GM23338 (cell line): ENCODE measurements at regions not wholly inside any gene's neighbourhood (a gene's known extent, or its start where the extent isn't known, plus 50 kb on each side); places are given as distances from the start of the nearest gene placed in this dataset.

Experiments used
- ATAC-seq: fragments of 200-7000 bp; cut with Tn5 transposase; 3 replicates; pipeline ENCODE4 v1.9.1; 2020
- DNase-seq: peaks from one replicate; pipeline ENCODE4 v3.0.0-alpha.2; 2015; ENCODE audit warnings: low spot score
- H2AFZ ChIP-seq: fragments of 200-600 bp; sonication (generic); 2 replicates; pipeline ENCODE4 v1.8.0; 2016; ENCODE audit warnings: antibody characterized with exemption, mild to moderate bottlenecking, moderate library complexity
- H3F3A ChIP-seq: fragments of 200-600 bp; sonication (generic); replicated peaks from 2 replicates; pipeline ENCODE4 v1.8.0; 2017; ENCODE audit warnings: antibody characterized with exemption, mixed run types, low read depth
- H3K27ac ChIP-seq: fragments of 200-600 bp; sonication (generic); 2 replicates; pipeline ENCODE4 v1.6.1; 2016; ENCODE audit warnings: low read depth
- H3K27me3 ChIP-seq: fragments of 200-600 bp; sonication (generic); 2 replicates; pipeline ENCODE4 v1.8.0; 2016; ENCODE audit warnings: mild to moderate bottlenecking, mixed run types, moderate library complexity; ENCODE audit not compliant: insufficient read depth
- H3K36me3 ChIP-seq: fragments of 200-600 bp; sonication (generic); 2 replicates; pipeline ENCODE4 v1.8.0; 2016; ENCODE audit warnings: mild to moderate bottlenecking; ENCODE audit not compliant: insufficient read depth
- H3K4me1 ChIP-seq: fragments of 200-600 bp; sonication (generic); 2 replicates; pipeline ENCODE4 v1.8.0; 2016; ENCODE audit warnings: mild to moderate bottlenecking, moderate library complexity; ENCODE audit not compliant: insufficient read depth
- H3K4me2 ChIP-seq: fragments of 200-600 bp; sonication (generic); 2 replicates; pipeline ENCODE4 v1.7.1; 2017; ENCODE audit warnings: mixed run types
- H3K4me3 ChIP-seq: fragments of 200-600 bp; sonication (generic); 2 replicates; pipeline ENCODE4 v1.6.1; 2016; ENCODE audit warnings: mixed run types
- H3K79me2 ChIP-seq: fragments of 200-600 bp; sonication (generic); replicated peaks from 2 replicates; pipeline ENCODE4 v1.8.0; 2017; ENCODE audit warnings: mild to moderate bottlenecking; ENCODE audit not compliant: insufficient read depth
- H3K9me2 ChIP-seq: fragments of 200-600 bp; sonication (generic); 2 replicates; pipeline ENCODE4 v1.8.0; 2017; ENCODE audit not compliant: insufficient read depth
- H4K20me1 ChIP-seq: fragments of 200-600 bp; sonication (generic); replicated peaks from 2 replicates; pipeline ENCODE4 v1.8.0; 2017; ENCODE audit warnings: mild to moderate bottlenecking; ENCODE audit not compliant: insufficient read depth
- H3K27ac Mint-ChIP-seq: 2 replicates; pipeline ENCODE4 v1.8.0; 2020; ENCODE audit warnings: inconsistent platforms, mild to moderate bottlenecking, moderate library complexity, mixed read lengths
- H3K27me3 Mint-ChIP-seq: 3 replicates; pipeline ENCODE4 v1.8.0; 2022; ENCODE audit warnings: low read depth, mild to moderate bottlenecking, moderate library complexity, mixed read lengths, inconsistent platforms; ENCODE audit not compliant: insufficient read depth, poor library complexity
- H3K36me3 Mint-ChIP-seq: 3 replicates; pipeline ENCODE4 v1.8.0; 2021; ENCODE audit warnings: low read depth, mild to moderate bottlenecking, inconsistent platforms, moderate library complexity, mixed read lengths
- H3K4me1 Mint-ChIP-seq: 3 replicates; pipeline ENCODE4 v1.8.0; 2020; ENCODE audit warnings: mild to moderate bottlenecking, inconsistent platforms, mixed read lengths
- H3K4me3 Mint-ChIP-seq: 3 replicates; pipeline ENCODE4 v1.8.0; 2021; ENCODE audit warnings: moderate library complexity, mild to moderate bottlenecking, inconsistent platforms, mixed read lengths
- H3K9me3 Mint-ChIP-seq: 3 replicates; pipeline ENCODE4 v1.8.0; 2020; ENCODE audit warnings: moderate library complexity, mild to moderate bottlenecking, inconsistent platforms, mixed read lengths
- CREB1 ChIP-seq: fragments of 250-450 bp; sonication (Bioruptor Pico); IDR thresholded peaks from 2 replicates; pipeline ENCODE4 v1.5.0; 2020; ENCODE audit warnings: low read depth, mild to moderate bottlenecking, moderate library complexity
- CTCF ChIP-seq, 2 experiments: fragments of 200-600 bp in 1 of 2; sonication (generic) in 1 of 2; conservative IDR thresholded peaks; 2 replicates each; pipeline versions ENCODE4 v1.5.1 to v1.6.1; 2016 to 2017; ENCODE audit warnings: antibody characterized with exemption in 2 of 2, low read depth in 2 of 2, mild to moderate bottlenecking in 2 of 2, moderate library complexity in 1 of 2
- EZH2 ChIP-seq: fragments of 200-600 bp; sonication (generic); IDR thresholded peaks from one replicate; pipeline ENCODE4 v1.8.0; 2017; ENCODE audit warnings: antibody characterized with exemption, mild to moderate bottlenecking, low read depth; ENCODE audit not compliant: unreplicated experiment
- EZH2phosphoT487 ChIP-seq: fragments of 200-600 bp; sonication (generic); IDR thresholded peaks from one replicate; pipeline ENCODE4 v1.8.1; 2018; ENCODE audit warnings: antibody characterized with exemption; ENCODE audit not compliant: unreplicated experiment
- JUNB ChIP-seq: IDR thresholded peaks from one replicate; pipeline ENCODE4 v1.6.1; 2016; ENCODE audit warnings: antibody characterized with exemption; ENCODE audit not compliant: unreplicated experiment
- NANOG ChIP-seq: IDR thresholded peaks from 2 replicates; pipeline ENCODE4 v1.6.1; 2016; ENCODE audit warnings: antibody characterized with exemption, borderline replicate concordance
- POLR2AphosphoS5 ChIP-seq: IDR thresholded peaks from 2 replicates; pipeline ENCODE4 v1.6.1; 2016; ENCODE audit warnings: antibody characterized with exemption, low read depth
- REST ChIP-seq: IDR thresholded peaks from one replicate; pipeline ENCODE4 v1.6.1; 2018; ENCODE audit warnings: antibody characterized with exemption; ENCODE audit not compliant: unreplicated experiment
- ZNF114 ChIP-seq: fragments of 250-450 bp; sonication (Bioruptor Pico); IDR thresholded peaks from 2 replicates; pipeline ENCODE4 v1.5.0; 2020; ENCODE audit warnings: mild to moderate bottlenecking, moderate library complexity
- ZNF331 ChIP-seq: fragments of 250-450 bp; sonication (Bioruptor Pico); IDR thresholded peaks from 2 replicates; pipeline ENCODE4 v1.5.0; 2020; ENCODE audit warnings: low read depth, mild to moderate bottlenecking, moderate library complexity
- ZNF462 ChIP-seq: fragments of 250-450 bp; sonication (Bioruptor Pico); IDR thresholded peaks from 2 replicates; pipeline ENCODE4 v1.5.0; 2020; ENCODE audit warnings: mild to moderate bottlenecking, moderate library complexity

GRCh38 chr2:3913166-3913565, 209.8 kb downstream of the DCDC2C start:
- no peaks in the 10 kb centered on the region for H3F3A ChIP-seq
- no peak overlapping the region for H2AFZ ChIP-seq
- no peaks in the 10 kb centered on the region for H3K4me1 ChIP-seq
- Mint-ChIP-seq H3K4me3 (no peak overlapping the region), H3K27me3 (peaks cover 2% of the 10 kb centered on the region), H3K4me1 (no peaks in the 10 kb centered on the region; the same call in 2 of the 3 replicates), H3K36me3 (peaks cover 19% of the 10 kb centered on the region; the same call in 2 of the 3 replicates), H3K9me3 (peaks cover 83% of the 10 kb centered on the region), H3K27ac (no peak overlapping the region)
- TF ChIP-seq EZH2phosphoT487 = no peak
- TF ChIP-seq EZH2 = no peak
- TF ChIP-seq JUNB = no peak
- no peak overlapping the region for H3K27ac ChIP-seq
- no peak for DNase-seq
- H4K20me1 ChIP-seq = no peaks in the 10 kb centered on the region
- H3K36me3 ChIP-seq = no peaks in the 10 kb centered on the region
- no peak overlapping the region for H3K4me2 ChIP-seq
- no peaks in the 10 kb centered on the region for H3K27me3 ChIP-seq
- no peak for ATAC-seq
- H3K4me3 ChIP-seq = no peak overlapping the region
- H3K79me2 ChIP-seq = no peaks in the 10 kb centered on the region
- H3K9me2 ChIP-seq = no peaks in the 10 kb centered on the region

- no peaks in the 10 kb centered on the region for H3K4me1 ChIP-seq
- H3K27me3 Mint-ChIP-seq = peaks cover 2% of the 10 kb centered on the region
- DNase-seq (no peak), ATAC-seq (no peak)
- no peak overlapping the region for H3K4me2 ChIP-seq
- H3F3A ChIP-seq = no peaks in the 10 kb centered on the region
- no peak overlapping the region for H3K27ac ChIP-seq
- no peak overlapping the region for H2AFZ ChIP-seq
- no peaks in the 10 kb centered on the region for H3K79me2 ChIP-seq
- peaks cover 83% of the 10 kb centered on the region for H3K9me3 Mint-ChIP-seq
- H3K9me2 ChIP-seq = no peaks in the 10 kb centered on the region
- no peaks in the 10 kb centered on the region for H4K20me1 ChIP-seq
- 0 out of 2 replicates have a peak, but pooled peaks cover 3% of the 10 kb centered on the region for H3K36me3 ChIP-seq
- H3K36me3 Mint-ChIP-seq = peaks cover 19% of the 10 kb centered on the region
- H3K27me3 ChIP-seq = no peaks in the 10 kb centered on the region
- no peak overlapping the region for H3K27ac Mint-ChIP-seq
- no peaks in the 10 kb centered on the region; the same call in 2 of the 3 replicates for H3K4me1 Mint-ChIP-seq
- no peak overlapping the region for H3K4me3 ChIP-seq
- H3K4me3 Mint-ChIP-seq = no peak overlapping the region
- no peak for TF ChIP-seq NANOG
- no peak for TF ChIP-seq ZNF331 (CRISPR knock-in tag)
- no peak for TF ChIP-seq EZH2phosphoT487
- TF ChIP-seq EZH2 = no peak
- TF ChIP-seq CTCF (conservative IDR thresholded peaks at IDR 0.05; ENCODE audit: low read depth in 2 of 2) = no peak
- TF ChIP-seq ZNF114 (CRISPR knock-in tag) = no peak
- TF ChIP-seq CREB1 (CRISPR knock-in tag) = no peak
- no peak for TF ChIP-seq POLR2AphosphoS5
- no peak for TF ChIP-seq REST
- no peak for TF ChIP-seq ZNF462 (CRISPR knock-in tag)
These were observed 210.9 kb downstream of the DCDC2C start for GRCh38 chr2:3914241-3914640.
